ENCODE measurements at regions not wholly inside any gene's neighbourhood (a gene's known extent, or its start where the extent isn't known, plus 50 kb on each side); places are given as distances from the start of the nearest gene placed in this dataset.
A peak's percentile ranks its signal among the peaks of the same experiment; 100 is the strongest.

DNA sequence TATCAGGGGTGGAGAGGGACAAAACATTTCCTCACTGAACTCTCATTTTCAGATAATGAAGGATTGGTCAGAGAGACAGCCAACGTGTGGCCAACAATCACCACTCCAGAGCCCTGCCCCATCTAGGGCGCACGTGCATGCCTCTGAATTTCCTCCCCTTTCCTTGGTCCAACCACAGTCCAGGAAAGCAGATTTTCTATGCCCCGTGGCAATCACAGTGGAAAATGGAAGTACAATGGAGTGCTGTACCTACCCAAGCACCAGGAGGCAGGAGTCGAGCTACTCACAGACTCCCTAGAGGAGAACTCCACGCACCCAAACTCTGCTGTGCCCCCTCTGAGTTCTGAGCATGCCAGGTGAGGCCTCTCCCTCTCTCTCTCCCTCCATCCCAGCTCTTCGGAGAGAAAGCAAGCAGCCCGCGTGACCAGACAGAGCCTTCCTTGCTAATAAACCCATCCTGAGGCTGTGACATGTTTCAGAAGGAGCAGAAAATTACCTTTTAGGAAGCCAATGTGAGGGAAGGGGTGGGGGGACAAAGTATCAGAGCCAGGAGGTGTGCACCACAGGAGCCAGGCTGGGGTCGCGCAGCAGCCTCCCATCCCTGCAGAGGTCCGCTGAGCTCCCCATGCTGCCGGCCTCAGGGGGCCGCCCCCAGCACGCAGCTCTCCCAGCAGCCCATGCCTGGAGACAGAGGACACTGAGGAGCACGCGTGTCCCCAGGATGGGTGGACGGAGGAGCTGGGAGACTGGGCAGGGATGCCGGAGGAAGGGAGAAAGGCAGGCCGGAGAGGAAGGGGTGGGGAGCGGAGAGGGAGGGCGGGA is 73.4 kb downstream of the PITPNM2 start:
- DNase-seq (ENCODE audit: low spot score) = no peak

DNA sequence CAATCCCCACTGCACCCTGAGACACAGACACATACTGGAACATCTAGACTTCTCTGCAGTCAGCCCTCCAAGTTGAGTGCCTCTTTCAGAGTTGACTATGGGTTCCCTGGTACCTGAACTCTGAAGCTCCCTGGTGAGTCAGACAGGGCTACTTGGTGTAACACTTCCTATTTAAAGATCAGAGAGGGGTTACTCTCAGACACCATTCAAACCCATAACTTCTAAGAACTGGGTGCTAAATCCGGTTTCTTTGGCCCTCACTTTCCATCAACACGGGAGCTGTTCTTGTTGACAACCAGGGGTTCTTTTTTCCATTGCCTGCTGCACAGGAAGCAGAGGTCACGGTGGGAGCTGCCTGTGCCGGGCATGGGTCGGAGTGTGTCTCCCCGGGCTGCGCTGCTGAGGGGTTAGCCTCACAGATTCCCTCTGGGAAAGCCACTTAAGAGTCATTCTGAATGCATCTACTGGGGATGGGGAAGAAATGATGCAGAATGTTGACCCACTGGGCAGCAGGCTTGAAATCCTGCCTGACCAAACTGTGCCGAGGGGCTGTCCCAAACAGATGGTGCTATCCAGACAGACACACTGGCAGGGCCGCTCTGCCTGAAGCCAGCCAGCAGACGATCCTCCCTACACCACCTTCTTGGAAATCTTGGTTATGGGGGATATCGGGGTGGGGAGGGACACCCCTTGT is 74.1 kb downstream of the PITPNM2 start:
- no peak for DNase-seq (ENCODE audit: low spot score)

DNA sequence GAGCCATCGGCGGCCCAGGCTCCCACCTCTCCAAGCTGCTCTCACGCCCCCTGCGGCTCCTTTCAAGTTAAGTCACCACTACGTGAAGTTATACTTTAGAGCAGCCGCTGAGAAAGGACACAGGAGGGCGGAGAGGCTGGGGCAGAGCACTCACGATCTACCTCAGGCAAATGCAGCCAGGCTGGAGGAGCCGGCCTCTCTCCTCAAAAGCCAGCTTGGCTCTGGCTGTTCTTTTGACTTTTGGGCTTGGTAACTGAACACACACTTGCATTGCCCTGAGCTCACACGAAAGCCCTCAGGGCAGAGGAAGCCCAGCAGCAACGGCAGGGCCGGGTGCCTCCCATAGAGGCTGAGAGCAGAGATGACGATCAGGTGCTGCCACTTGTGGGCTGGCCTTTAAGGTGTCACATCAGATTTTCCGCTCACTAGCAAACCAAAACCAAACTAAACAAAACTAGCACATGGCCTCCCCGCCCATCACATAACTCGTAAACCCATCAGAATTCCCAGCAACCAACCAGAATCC is 75.2 kb downstream of the PITPNM2 start:
- DNase-seq (ENCODE audit: low spot score) = peak; percentile 36

DNA sequence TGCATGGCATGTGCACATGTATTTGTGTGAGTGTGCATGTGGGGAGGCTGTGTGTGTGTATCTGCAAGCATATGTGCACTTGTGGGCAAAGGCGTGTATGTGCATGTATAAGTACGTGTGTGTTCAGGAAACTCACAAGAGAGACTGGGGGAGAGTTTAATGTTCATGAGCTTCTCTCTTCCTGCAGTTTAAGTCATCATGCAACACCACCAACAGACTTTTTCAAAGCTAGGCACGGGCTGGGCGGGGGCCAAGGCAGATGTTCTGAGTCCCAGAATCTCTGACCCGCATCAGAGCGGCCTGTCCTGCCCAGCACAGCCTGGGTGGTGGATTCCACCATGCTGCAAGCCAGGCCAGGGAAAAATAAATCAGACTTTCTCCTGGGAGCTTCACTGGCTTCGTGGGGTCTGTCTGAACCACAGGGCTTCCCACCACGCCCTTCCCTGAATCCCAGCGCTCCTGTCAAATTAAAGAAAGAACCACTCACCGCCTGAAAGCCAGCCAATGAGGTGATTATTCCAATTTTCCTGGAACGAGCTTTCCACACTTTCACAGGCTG is 75.7 kb downstream of the PITPNM2 start:
- DNase-seq (ENCODE audit: low spot score) = peak; percentile 50

DNA sequence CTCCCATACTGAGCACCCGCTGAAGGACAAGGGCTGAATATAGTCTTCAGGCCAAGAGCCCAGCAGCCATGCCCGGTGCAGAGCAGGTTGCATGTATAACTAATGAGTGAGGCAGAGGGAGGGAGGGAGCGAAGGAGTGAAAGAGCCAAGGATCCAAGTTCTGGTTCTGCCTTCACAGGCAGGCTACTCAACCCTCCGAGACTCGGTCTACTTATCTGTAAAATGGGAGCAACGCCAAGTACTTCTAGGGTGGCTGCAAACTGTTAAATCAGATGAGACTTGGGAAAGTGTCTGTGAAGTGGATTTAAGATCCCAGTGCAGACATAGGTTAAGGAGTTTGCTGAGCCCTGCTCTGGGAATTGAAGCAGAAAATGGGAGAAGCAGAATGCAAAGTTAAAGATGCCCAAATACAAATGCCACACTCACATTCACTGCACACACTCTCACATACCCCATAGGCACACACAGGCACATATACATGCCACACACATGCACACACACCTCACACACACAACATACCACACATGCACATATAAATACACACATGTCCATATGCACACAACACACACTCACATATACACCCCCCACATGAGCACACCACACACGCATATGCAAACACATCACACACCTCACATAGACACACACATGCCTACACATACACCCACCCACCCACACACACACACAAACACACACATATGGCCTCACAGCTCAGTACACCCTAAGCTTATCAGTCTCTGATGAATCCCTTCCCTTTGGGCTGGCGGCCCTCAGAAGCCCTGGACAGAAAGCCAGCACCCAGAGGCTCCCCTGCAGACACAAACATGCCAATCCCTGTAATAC is 76.7 kb downstream of the PITPNM2 start:
- DNase-seq (ENCODE audit: low spot score) = no peak

DNA sequence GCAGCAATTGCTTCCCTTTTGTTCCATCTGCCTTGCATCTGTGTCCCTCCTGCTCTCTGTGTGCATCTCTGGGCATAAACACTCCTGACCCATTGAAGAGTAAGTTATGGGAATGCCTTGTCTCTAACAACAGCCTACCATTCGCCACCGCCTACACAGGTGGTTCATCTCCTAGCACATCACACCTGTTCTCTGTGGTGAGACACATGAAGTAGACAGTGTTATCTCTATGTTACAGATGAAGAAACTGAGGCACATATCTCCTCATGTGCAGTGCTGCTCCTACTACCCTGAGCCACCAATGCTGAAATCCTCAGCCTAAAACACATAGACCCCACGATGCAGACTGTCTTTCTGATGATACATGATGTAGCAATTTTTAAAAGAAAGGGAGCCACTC is 77.6 kb downstream of the PITPNM2 start:
- DNase-seq (ENCODE audit: low spot score) = no peak

DNA sequence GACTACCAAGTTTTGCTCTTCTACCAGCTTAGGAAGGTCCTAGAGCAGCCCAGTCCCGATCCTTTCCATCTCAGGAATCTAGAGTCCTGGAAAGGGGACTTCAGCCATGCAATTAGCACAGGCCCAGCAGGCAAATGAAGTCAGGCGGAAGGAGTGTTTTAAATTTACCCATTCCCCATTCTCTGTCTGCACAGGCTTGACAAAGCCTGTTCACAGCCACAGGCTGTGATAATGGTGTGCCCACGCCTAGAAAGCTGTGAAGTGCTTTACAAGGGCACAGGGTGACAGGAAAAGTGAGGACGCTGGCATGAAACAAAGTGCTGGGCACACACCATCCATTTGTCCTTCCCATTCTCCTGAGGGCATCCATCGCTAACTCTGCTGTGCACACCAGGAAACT is 79.0 kb downstream of the PITPNM2 start:
- no peak for DNase-seq (ENCODE audit: low spot score)

DNA sequence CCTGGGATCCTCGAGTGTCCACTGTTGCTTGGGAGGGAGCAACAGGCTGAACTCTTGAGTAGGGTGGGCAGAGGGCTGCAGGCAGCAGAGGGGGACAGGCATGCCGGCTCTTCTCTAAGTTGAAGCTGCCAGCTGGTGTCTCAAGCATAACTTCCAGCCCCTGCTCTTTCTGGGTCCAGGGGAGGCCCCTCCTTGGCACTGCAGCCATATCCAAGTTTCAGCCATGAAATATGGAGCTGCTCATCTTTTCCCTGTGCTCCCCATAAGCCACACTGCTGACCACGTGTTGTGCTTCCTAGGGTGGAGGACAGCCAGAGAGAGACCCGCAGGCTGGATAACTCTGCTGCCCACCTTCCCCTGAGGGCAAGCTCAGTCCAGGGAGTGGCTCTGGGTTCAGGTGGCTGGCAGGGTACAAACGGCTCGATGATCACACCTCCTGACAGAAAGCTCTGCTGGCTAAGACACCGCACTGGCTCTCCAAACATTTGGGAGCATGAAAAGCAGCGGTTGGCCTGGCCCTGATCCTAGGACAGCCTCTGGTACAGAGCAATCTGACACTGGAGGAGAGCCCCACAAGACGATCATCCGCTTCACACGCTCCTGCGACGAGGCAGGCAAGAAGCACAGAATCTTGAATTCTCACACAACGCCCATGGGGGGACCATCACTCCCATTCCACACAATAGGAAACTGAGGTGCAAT is 79.6 kb downstream of the PITPNM2 start:
- DNase-seq (ENCODE audit: low spot score) = peak; percentile 41

DNA sequence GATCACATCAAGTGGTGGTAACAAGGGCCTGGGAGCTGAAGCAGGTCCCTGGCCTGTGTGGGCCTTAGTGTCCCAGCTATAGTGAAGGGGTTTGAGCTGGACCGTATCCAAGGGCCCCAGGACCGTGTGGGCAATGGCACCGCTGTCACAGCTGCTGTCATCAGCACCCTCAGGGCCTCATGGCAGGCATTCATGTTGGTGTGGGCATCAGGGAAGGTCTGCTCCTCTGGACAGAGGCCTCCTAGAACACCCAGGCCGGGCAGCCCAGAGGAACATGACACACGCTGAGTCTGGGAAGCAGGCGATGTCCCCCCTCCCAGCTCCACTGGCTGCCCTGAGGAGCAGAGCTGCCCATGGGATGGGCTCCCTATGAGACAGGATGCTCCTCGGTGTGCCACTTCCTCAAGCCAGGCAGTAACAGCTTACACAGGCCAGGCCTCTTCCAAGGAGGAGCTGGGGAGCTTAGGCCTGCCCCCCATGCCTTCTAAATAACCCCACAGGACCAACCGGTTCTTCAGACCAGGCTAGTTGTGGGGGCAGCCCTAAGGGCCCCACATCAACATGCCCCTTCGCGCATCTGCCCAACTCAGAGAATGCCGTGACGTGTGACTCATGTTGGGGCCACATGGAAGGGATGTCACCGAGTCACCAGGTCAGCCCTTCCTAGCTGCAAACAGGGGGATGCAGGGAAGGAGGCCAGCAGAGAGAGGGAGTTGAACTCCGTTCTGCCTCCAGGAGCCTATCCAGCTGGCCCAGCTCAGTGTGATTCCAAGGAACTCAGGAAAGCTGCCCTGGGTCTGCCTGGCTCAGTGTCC is 80.4 kb downstream of the PITPNM2 start:
- DNase-seq (ENCODE audit: low spot score) = no peak

DNA sequence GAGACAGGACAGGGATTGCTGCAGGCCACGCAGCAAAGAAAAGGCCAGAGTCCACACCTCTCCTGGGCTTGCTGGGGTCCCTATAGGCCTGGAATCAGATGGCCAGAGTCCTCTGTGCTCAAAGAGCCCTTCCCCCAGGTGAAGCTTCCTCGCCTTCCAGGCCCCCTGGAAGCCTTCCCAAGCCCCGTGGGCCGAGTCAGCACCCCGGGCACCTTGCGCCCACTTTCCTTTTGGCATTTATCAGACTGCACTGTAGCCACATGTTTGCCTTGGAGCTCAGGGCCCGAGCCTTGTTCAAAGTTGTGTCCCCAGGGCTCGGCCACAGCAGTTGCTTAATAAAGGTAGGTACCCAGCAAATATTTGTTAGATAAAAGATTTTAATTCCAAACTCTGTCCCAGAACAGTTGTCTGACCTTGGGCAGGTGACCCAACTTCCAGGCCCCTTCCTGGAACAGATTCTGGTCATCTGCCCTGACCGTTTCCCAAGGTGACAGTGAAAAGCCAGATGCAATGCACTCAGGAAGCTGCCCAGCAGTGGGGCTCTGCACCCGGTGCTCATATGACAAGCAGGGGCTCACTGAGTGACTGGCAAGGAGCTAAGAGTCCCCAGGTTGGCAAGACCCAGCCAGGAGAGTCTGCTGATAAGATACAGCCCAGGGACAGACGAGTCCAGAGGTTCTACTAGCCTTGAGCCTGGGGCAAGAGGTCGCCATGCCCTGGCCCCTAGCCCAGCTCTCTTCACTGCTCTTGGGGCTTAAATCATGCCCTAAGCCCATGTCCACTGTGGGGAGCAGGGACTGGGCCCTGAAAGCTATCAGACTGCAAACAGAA is 81.2 kb downstream of the PITPNM2 start:
- DNase-seq (ENCODE audit: low spot score) = no peak

DNA sequence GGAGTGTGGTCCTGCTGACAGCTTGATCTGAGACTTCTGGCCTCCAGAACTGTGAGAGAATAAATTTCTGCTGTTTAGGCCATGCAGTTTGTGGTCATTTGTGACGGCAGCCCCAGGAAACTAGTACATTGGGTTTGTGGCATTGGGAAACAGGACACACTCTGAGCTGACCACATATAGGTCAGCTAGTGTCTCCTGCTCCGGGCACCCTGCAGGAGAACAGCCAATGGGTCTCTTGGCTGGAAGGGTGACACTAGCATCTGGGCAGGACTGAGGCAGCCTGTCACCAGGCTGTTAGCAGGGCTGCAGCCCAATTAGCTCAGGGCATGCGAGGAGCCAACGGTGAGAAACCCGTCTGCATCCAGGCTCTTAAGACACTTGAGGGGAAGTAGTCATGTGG is 83.2 kb downstream of the PITPNM2 start:
- no peak for DNase-seq (ENCODE audit: low spot score)

DNA sequence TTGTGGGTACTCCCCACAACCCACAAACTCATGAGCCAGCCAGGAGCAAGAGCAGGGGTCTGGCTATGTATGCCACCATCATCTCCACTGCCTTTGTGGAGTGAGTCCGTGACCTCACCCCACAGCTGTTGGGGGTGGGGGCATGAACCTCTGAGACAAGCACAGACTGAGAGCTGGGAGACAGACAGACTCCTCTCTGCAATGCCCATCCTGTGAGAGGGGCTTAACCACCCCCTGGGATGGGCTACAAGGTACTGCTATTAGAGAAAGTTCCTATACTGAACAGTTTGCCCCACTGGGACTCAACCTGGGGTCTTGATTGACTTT is 84.5 kb downstream of the PITPNM2 start:
- no peak for DNase-seq (ENCODE audit: low spot score)

DNA sequence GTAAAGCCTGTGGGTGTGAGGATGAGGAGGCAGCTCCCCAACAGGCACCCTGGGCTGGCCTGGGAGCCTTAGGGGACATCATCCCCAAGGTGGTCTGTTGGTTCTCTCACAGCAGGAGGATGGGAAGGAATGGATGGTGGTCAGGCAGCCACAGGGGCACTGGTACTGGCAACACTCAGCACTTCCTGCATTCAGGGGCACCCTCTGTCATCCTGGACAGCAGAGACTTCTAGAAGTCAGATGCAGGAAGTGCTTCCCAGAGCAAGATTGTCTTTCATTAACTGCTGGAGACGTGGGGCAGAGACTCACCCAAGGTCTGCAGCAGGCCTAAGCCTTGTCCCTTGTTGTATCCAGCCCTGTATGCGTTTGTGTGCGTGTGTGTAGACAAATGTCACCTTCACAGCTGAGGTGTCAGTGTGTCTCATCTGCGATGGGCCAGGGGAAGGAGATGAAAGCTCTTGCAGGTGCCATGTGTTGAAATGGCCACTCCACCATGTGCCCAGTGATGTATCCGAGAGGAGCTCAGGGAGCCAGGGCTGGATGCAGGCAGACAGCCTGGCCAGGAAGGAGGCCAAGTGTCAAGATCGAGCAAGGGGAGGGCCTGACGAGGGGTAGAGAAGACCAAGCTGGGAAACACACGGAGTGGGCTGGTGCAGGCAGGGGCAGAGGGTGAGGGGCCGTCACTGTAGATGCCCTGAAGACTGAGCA is 85.1 kb downstream of the PITPNM2 start:
- DNase-seq (ENCODE audit: low spot score) = no peak

DNA sequence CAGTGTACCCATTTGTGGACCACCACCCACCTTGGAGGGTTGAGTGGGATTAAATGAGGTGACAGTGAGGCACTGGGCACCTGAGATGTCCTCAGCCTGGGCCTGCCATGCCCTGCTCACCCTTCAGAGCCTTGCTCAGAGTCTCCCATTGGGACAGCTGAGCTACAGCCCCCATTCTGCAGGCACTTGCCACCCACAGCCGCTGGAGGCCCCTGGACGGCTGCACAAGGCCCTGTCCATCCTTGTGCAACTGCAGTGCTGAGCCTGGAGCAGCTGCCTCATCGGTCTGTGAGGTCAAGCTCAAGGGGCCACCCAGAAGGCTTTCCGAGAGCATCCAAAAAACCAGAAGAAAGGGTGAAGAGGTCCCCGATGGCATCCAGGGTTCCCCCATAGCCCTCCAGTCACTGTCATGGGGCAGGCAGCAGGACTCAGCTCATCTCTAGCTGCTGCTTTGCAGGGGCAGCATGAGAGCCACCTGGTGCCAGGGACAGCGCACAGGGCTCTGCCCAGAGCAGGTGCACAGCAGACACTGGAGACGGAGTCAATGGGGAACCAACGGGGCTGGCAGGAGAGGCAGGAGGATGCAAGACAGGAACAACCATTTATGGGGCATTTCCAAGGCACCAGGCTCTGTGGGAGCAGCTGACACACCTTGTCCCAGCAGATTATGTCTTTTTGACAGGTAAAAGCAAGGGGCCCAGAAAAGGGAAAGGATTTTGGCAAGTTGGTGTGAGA is 84.6 kb downstream of the ARL6IP4 start:
- DNase-seq (ENCODE audit: low spot score) = no peak

DNA sequence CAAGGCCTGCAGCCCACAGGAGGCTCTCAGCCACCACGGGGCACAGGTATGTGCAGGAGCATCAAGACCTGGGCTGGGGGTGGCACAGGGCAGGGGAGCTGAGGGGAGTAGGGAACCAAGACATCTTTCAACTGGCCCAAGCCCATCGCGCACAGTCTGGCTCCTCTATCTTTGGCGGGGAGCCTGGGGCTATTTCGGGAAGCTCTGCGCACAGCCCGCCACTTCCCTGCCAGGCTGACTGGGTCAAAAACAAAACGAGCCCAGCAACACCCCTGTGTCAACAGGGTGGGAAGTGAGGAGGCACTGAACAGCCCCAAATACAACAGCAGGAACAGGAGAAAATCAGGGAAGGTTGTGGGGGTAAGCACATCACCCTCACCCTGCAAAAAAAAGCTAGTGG is 83.9 kb downstream of the ARL6IP4 start:
- no peak for DNase-seq (ENCODE audit: low spot score)

DNA sequence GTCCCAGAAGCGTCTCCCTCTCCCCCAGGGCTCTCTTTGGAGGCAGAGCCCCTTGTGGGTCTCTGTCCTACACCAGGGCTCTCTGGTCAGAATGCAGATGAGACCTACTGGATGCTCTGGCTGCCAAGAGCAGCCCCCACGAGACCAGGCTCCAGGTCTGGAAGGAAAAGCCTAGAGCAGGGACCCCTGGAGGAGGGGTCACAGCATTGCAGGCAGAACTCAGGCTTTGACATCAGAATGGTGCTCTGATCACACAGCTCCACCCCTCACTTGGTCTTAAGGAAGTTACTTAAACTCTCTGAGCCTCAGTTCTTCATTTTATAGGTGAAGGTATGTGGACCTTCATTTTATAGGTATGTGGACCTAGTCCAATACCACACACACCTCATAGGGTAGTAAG is 83.1 kb downstream of the ARL6IP4 start:
- no peak for DNase-seq (ENCODE audit: low spot score)

DNA sequence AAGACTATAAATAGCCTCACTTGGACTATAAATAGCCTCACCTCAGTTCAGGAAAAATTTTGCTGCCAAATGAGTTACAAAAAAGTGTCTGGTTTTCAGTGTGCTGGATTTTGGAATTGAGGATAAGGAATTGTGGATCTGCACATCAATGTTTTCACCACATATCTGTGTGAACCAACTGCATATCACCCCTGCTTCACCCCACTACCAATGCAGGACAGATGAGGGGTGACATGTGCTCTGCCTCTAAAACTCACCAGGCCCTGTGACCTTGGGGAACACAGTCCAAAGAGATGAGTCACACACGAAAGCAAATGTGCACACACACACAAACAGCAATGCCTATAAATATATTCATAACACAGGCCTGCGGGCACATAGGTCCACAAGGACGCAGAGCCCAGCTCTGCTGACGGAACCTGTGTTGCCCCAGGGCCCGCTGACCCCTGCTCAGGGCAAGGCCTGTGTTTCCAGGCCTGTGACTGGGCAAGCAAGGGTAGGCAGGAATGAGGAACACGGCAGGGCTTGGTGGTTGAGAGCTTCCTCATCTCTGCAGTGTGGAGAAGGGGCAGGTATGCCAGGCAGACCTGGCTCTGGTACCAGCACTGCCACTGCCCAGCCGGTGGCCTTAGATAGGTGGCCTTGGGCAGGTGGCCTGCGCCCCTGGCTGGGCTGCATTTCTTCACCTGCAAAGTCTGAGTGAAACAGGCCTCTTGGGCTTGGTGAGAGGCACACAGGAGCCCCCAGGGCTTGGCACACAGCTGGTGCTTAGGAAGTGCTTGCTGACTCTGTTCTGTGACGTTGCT is 82.4 kb downstream of the ARL6IP4 start:
- DNase-seq (ENCODE audit: low spot score) = peak; percentile 75

Measured in AG08395 (cell line).